ENCODE measurements at regions not wholly inside any gene's neighbourhood (a gene's known extent, or its start where the extent isn't known, plus 50 kb on each side); places are given as distances from the start of the nearest gene placed in this dataset.

- Histone ChIP-seq H3K27me3 (no peaks in the 10 kb centered on the region), H3K36me3 (no peaks in the 10 kb centered on the region), H3K4me3 (no peak overlapping the region), H3K4me1 (no peaks in the 10 kb centered on the region), H3K27ac (no peak overlapping the region), H3K9me3 (no peaks in the 10 kb centered on the region)
- no peak for TF ChIP-seq CTCF (IDR thresholded peaks at IDR 0.05)
- DNase-seq (ENCODE audit: low spot score), result no peak
Measured at GRCh38 chr1:73167009-73167657, 884.8 kb upstream of the NEGR1 start.

GRCh38 chr1:73162564-73162963 lies 880.2 kb upstream of the NEGR1 start:
- Histone ChIP-seq H3K27ac (no peak overlapping the region), H3K36me3 (no peaks in the 10 kb centered on the region), H3K9me3 (no peaks in the 10 kb centered on the region), H3K27me3 (no peaks in the 10 kb centered on the region), H3K4me3 (no peak overlapping the region), H3K4me1 (no peaks in the 10 kb centered on the region)
- TF ChIP-seq CTCF (IDR thresholded peaks at IDR 0.05), result no peak
- DNase-seq (ENCODE audit: low spot score), result no peak

- H3K36me3 ChIP-seq, result no peaks in the 10 kb centered on the region
- H3K27ac ChIP-seq, result no peak overlapping the region
- H3K9me3 ChIP-seq, result no peaks in the 10 kb centered on the region
- TF ChIP-seq CTCF (IDR thresholded peaks at IDR 0.05), result no peak
- H3K27me3 ChIP-seq, result no peaks in the 10 kb centered on the region
- H3K4me3 ChIP-seq, result no peak overlapping the region
- no peak for DNase-seq (ENCODE audit: low spot score)
- no peaks in the 10 kb centered on the region for H3K4me1 ChIP-seq
Measured at GRCh38 chr1:73161418-73161817, 879.1 kb upstream of the NEGR1 start.

GRCh38 chr1:73160759-73161158 lies 878.4 kb upstream of the NEGR1 start:
- DNase-seq (ENCODE audit: low spot score), result no peak
- no peaks in the 10 kb centered on the region for H3K4me1 ChIP-seq
- H3K9me3 ChIP-seq, result no peaks in the 10 kb centered on the region
- no peaks in the 10 kb centered on the region for H3K36me3 ChIP-seq
- no peak overlapping the region for H3K4me3 ChIP-seq
- no peak overlapping the region for H3K27ac ChIP-seq
- TF ChIP-seq CTCF (IDR thresholded peaks at IDR 0.05), result no peak
- H3K27me3 ChIP-seq, result no peaks in the 10 kb centered on the region

GRCh38 chr1:73144311-73144710 lies 862.0 kb upstream of the NEGR1 start:
- no peaks in the 10 kb centered on the region for H3K9me3 ChIP-seq
- no peaks in the 10 kb centered on the region for H3K4me1 ChIP-seq
- no peak for DNase-seq (ENCODE audit: low spot score)
- no peaks in the 10 kb centered on the region for H3K36me3 ChIP-seq
- no peak overlapping the region for H3K4me3 ChIP-seq
- TF ChIP-seq CTCF (IDR thresholded peaks at IDR 0.05), result no peak
- H3K27me3 ChIP-seq, result no peaks in the 10 kb centered on the region
- no peak overlapping the region for H3K27ac ChIP-seq

GRCh38 chr1:73136975-73137374 lies 854.6 kb upstream of the NEGR1 start:
- H3K4me1 ChIP-seq, result no peaks in the 10 kb centered on the region
- no peaks in the 10 kb centered on the region for H3K36me3 ChIP-seq
- no peak for DNase-seq (ENCODE audit: low spot score)
- no peaks in the 10 kb centered on the region for H3K27me3 ChIP-seq
- no peak overlapping the region for H3K4me3 ChIP-seq
- TF ChIP-seq CTCF (IDR thresholded peaks at IDR 0.05), result no peak
- H3K9me3 ChIP-seq, result no peaks in the 10 kb centered on the region
- H3K27ac ChIP-seq, result no peak overlapping the region

Data from right atrium auricular region (tissue), 2 donors.